HG03159 (cell line): ENCODE measurements at regions not wholly inside any gene's neighbourhood (a gene's known extent, or its start where the extent isn't known, plus 50 kb on each side); places are given as distances from the start of the nearest gene placed in this dataset.
"Not testable (repeated sequence)": the region's sequence is repeated elsewhere in the genome, so short reads cannot be mapped to it uniquely, and the experiment has no call there.

ENCODE experiments used
- ATAC-seq: cut with Tn5 transposase; IDR thresholded peaks from one replicate; pipeline ENCODE4 v1.9.1; 2021; ENCODE audit warnings: mild to moderate bottlenecking, moderate library complexity; ENCODE audit not compliant: unreplicated experiment

GRCh38 chr9:78663369-78663768, 366.4 kb downstream of the PSAT1 start:
- ATAC-seq, result no peak

GRCh38 chr9:78664370-78664769, 367.4 kb downstream of the PSAT1 start:
- no peak for ATAC-seq

GRCh38 chr9:78666818-78667414, 370.0 kb downstream of the PSAT1 start:
- no peak for ATAC-seq

- no peak for ATAC-seq
Measured at GRCh38 chr9:78668148-78668832, 371.4 kb downstream of the PSAT1 start.

- ATAC-seq, result no peak
Measured at GRCh38 chr9:78669591-78669990, 372.7 kb downstream of the PSAT1 start.

DNA sequence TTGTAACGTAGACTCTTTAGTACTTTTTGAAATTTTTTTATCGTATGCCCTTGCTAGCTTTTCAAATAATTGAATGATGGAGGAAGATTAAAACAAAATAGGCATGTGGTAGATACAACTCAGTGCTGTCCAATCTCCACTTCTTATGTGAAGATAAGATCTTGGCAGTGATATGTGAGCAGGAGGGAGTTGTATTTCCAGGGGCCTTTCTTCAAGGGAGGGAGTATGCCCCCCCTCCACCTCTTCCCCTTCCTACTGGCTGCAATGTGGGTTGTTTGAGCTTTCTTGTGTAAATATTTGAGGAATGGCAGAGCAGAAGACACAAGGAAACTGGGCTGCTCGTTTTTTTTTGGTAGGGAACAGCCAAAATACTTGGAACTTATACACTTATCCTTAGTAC, 374.9 kb downstream of the PSAT1 start:
- no peak for ATAC-seq

- ATAC-seq, result no peak
Measured at GRCh38 chr9:78674874-78675273, 377.9 kb downstream of the PSAT1 start.

DNA sequence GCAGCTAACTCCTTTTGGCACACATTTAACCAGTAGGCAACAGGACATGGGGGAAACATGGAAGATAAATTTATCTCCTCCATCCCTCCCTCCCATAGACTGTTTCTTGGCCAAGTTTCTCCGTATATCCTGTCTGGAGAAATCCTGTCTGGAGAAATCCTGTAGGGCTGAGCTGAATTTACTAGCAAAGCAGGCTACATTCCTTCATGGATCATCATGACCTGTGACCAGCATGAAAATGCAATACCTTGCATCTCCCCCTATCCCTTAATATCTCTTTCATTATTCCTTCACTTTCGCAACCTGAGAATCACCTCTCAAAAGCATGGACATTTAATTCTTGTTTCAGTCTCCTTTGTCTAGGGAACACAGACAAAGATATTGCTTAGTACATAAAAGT, 379.1 kb downstream of the PSAT1 start:
- no peak for ATAC-seq

GRCh38 chr9:78676623-78677022, 379.7 kb downstream of the PSAT1 start:
- ATAC-seq, result no peak

DNA sequence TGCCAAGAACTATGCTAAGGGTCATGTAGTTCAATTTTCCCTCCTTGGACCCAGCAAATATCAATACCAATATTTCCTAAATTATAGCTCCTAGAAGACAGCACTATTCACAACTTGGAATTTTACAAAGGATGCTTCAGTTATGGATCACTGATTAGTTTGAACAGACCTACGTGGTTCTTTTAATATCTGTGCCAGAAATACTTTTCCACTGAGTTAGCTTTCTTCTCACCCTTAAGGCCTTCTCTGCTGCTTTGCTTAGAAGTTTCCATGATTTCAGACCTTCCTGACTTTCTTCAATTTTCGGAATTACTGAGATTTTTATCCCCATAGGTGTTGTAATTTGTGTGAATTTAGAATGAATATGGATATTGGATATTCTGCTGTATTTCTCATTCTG, 380.4 kb downstream of the PSAT1 start:
- no peak for ATAC-seq

DNA sequence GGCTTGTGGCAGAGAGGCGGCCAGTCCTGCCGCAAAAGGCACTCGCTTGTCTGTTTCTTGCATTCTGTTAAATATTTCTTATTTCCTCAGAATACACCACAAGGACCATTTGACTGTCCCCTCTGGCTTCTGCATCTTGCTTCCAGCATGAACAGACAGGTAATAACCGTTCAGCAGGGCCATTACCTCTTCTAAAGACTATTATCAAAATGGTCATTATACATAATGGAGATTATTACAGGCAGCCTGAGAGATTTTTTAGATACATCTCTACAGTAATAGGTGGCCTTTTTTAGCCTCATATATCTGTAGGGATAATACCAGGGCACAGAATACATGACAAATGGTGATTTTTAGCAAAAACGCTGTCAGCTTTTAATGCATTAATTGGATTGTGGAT, 382.0 kb downstream of the PSAT1 start:
- no peak for ATAC-seq

DNA sequence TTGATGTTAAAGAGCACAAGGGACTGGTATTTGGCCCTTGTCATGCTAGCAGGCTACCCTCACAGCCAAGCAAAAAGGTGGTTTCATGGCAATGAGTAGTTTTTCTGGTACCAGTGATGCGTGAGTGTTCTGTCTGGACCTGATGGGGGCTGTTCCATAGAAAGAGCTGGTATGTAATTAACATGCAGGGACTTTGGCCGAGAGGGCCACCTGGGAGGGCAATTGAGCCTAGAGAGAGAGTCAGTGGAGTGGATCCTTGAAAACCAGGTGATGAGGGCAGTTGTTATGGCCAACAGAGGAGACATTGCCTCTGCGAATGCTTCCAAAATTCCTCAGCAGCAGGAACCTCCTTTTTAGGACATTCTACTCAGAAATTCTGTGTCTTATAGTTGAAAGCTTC, 383.3 kb downstream of the PSAT1 start:
- ATAC-seq, result no peak

- ATAC-seq, result no peak
Measured at GRCh38 chr9:78682216-78682615, 385.3 kb downstream of the PSAT1 start.

DNA sequence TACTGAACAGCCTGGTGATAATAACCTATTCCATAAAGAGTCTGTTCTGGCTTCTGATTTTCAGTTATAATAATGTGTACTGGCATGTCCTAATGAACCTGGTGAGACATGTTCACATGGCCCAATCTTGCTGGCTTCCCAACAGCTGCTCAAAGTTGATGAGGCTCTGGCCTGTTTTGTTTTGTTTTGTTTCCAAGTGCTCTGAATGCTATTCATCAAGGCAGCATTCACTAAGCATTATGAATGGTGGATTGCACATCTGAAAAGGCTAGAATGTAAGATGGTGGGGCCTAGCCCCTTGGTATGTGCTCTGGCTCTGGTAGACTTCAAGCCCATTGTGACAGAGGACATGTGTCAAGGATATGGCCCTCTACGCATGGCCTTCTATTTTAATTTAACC, 388.5 kb downstream of the PSAT1 start:
- no peak for ATAC-seq

DNA sequence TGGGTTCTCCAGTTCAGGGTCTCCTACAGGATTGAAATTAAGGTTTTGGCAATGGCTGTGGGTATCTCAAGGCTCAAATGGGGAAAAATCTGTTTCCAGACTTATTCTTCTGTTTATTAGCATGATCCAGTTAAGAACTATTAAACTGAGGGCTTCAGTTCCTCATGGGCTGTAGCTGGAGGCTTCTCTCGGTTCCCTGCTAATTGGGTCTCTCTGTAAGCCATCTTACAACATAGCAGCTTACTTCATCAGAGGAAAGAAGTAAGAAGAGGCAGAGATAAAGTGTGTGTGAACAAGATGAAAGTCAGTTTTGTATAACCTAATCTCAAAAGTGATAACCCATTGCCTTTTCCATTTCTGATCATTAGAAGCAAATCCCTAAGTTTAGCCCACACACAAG, 391.9 kb downstream of the PSAT1 start:
- ATAC-seq, result no peak

DNA sequence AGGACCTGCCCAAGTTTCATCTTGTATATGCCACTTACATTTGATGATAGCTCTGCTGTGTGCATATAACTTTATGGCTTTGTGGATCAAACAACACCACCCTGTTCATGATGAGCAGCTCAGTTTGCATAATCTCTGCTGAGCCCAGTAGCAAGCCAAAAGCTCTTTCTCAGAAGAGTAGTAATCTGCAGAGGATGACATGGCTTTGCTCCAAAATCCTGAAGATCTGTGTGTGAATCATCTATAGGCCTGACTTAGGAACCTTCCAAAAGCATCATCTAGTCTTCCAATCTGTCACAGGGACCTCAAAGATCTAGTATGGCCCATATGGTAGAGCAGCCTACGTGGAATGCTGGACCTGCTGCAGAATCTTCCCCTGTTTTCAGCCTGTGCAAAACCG, 394.6 kb downstream of the PSAT1 start:
- ATAC-seq, result no peak

DNA sequence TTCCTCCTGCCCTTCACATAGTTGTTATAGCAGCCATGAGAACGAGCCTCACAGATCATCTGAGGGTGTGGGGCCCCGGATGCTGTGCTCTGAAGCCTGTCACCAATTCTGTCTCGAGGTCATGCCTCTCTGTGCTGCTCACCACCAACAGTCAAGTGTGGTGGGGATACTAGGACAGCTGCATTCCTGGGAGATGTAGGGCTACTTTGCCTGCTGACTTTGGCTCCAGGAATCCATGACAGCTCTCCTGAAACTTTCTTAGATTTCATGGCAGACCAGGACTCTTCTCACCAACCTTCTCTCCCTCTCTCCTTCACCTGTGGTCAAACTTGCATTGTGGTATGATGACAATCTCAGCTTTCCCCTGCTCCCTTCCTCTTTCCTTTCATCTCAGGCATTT, 395.9 kb downstream of the PSAT1 start:
- no peak for ATAC-seq

GRCh38 chr9:78694974-78695373, 398.0 kb downstream of the PSAT1 start:
- no peak for ATAC-seq

DNA sequence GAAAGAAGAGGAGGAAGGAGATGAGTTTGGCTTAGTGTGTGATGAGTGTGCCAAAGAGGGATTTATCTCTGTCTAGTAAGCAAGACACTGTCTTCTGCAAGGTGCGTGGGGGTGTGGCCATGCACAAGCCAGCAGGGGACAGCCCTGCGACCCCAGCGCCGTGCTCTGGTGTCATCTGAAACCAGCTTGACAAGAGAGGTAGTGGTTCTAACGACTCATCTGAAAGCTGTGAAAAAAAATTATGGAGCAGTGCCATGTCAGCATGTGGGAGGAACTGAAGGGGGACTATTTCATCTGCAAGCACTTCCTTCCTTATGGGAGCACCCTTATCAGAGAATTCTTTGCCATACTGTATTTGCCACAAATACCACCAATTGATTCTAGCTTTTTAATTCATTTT, 398.6 kb downstream of the PSAT1 start:
- ATAC-seq, result no peak

DNA sequence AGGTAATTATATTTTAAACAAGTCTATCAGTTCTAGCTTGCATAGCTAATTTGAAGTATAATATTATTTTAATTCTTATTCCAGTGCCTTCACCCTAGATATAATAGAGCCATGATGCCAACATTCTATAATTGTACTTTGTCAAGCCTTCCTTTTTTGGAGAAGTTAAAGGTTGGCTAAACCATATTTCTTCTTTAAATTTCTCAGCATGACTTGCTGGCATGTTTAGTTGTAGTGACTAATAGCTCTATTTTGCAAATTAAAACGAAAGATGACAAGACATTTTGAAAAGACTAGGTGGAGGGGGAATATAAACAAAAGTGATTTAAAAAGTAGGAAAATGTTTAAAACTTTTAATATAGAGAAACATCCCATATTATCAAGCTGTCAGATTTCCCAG, 400.7 kb downstream of the PSAT1 start:
- no peak for ATAC-seq

GRCh38 chr9:78698371-78698770, 401.4 kb downstream of the PSAT1 start:
- no peak for ATAC-seq

DNA sequence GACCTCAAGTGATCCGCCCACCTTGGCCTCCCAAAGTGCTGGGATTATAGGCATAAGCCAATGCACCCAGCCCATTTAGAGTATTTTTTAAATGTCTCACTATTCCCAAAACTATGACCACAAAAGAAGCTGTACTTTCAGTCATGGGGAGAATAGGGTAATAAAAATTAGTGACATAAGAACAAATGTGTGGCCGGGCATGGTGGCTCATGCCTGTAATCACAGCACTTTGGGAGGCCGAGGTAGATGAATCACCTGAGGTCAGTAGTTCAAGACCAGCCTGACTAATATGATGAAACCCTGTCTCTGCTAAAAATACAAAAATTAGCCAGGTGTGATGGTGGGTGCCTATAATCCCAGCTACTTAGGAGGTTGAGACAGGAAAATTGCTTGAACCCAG, 402.3 kb downstream of the PSAT1 start:
- ATAC-seq, result not testable (repeated sequence)

DNA sequence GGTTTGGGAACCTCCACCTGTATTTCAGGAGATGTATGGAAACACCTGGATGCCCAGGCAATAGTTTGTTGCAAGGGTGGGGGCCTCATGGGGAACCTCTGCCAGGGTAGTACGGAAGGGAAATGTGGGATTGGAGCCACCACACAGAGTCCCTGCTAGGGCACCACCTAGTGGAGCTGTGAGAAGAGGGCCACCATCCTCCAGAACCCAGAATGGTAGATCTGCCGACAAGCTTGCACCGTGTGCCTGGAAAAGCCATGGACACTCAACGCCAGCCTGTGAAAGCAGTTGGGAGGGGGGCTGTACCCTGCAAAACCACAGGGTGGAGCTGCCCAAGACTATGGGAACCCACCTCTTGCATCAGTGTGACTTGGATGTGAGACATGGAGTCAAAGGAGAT, 407.2 kb downstream of the PSAT1 start:
- ATAC-seq, result not testable (repeated sequence)
